ENCODE measurements at regions not wholly inside any gene's neighbourhood (a gene's known extent, or its start where the extent isn't known, plus 50 kb on each side); places are given as distances from the start of the nearest gene placed in this dataset.

GRCh38 chr12:97685360-97685759, 222.8 kb downstream of the RMST start:
- TF ChIP-seq, protein P1, sequence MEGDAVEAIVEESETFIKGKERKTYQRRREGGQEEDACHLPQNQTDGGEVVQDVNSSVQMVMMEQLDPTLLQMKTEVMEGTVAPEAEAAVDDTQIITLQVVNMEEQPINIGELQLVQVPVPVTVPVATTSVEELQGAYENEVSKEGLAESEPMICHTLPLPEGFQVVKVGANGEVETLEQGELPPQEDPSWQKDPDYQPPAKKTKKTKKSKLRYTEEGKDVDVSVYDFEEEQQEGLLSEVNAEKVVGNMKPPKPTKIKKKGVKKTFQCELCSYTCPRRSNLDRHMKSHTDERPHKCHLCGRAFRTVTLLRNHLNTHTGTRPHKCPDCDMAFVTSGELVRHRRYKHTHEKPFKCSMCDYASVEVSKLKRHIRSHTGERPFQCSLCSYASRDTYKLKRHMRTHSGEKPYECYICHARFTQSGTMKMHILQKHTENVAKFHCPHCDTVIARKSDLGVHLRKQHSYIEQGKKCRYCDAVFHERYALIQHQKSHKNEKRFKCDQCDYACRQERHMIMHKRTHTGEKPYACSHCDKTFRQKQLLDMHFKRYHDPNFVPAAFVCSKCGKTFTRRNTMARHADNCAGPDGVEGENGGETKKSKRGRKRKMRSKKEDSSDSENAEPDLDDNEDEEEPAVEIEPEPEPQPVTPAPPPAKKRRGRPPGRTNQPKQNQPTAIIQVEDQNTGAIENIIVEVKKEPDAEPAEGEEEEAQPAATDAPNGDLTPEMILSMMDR (conservative IDR thresholded peaks at IDR 0.05 in 1 of 2, IDR thresholded peaks at IDR 0.05 in 1 of 2; ENCODE audit: extremely low read depth in 1 of 2, insufficient read depth in 1 of 2, low read depth in 1 of 2, low read length in 2 of 2) = no peak
- no peak for TF ChIP-seq EZH2 (IDR thresholded peaks at IDR 0.05; ENCODE audit: borderline replicate concordance, low read length)
